ENCODE measurements at regions not wholly inside any gene's neighbourhood (a gene's known extent, or its start where the extent isn't known, plus 50 kb on each side); places are given as distances from the start of the nearest gene placed in this dataset.

- Histone ChIP-seq H3K9me3 (replicated peaks; ENCODE audit: control insufficient read depth, insufficient read depth, low read length) (no peaks in the 10 kb centered on the region), H3K4me2 (ENCODE audit: control insufficient read depth, insufficient read depth) (no peak overlapping the region), H3K79me2 (ENCODE audit: control insufficient read depth, insufficient read depth, low read length) (no peaks in the 10 kb centered on the region), H3K27me3 (replicated peaks in 1 of 2; ENCODE audit: control insufficient read depth in 2 of 2, insufficient read depth in 2 of 2, low read length in 1 of 2) (no peaks in the 10 kb centered on the region), H3K36me3 (ENCODE audit: control insufficient read depth in 2 of 2, insufficient read depth in 2 of 2, low read length in 1 of 2) (no peaks in the 10 kb centered on the region), H3K9ac (ENCODE audit: control insufficient read depth, insufficient read depth, low read length) (no peak overlapping the region), H3K4me3 (no peak overlapping the region), H2AFZ (ENCODE audit: control insufficient read depth, low read depth, low read length) (no peak overlapping the region), H3K27ac (ENCODE audit: control insufficient read depth, insufficient read depth) (no peak overlapping the region), H3K4me1 (ENCODE audit: control insufficient read depth, insufficient read depth, low read length) (no peaks in the 10 kb centered on the region), H4K20me1 (ENCODE audit: control insufficient read depth, insufficient read depth) (no peaks in the 10 kb centered on the region)
- intact Hi-C loops (cut with micrococcal nuclease; ENCODE audit: unreplicated experiment): no loop called here
- ChIA-PET CTCF (no interaction called here), RAD21 (ENCODE audit: unreplicated experiment) (no interaction called here), SMC1A (ENCODE audit: uncharacterized antibody, unreplicated experiment) (interaction anchor here (1.0 to 1.4 kb wide), 2 partner anchors 56 to 60 kb away, joined by 4 read pairs; no protein-coding TSS in a partner anchor), POLR2A (no interaction called here)
- no TSS peak for BruUV-seq (replicated peaks)
- ATAC-seq: no peak
- in situ Hi-C loops (cut with MboI): no loop called here
- no peak for FAIRE-seq
- DNase-seq (ENCODE audit: low read depth, low spot score): no peak
- no peak for TF ChIP-seq IRF3 (IDR thresholded peaks at IDR 0.05)
- TF ChIP-seq E2F4 (IDR thresholded peaks at IDR 0.05; ENCODE audit: low read depth, low read length): no peak
- TF ChIP-seq HDGF (IDR thresholded peaks at IDR 0.05): no peak
- TF ChIP-seq IRF4 (IDR thresholded peaks at IDR 0.05; ENCODE audit: low read depth, low read length): no peak
- TF ChIP-seq CBFB (IDR thresholded peaks at IDR 0.05; ENCODE audit: low read depth): no peak
- TF ChIP-seq BCL3 (IDR thresholded peaks at IDR 0.05; ENCODE audit: borderline replicate concordance, insufficient read depth, low read depth, low read length, poor library complexity, severe bottlenecking): no peak
- TF ChIP-seq ZBTB11 (CRISPR knock-in tag; IDR thresholded peaks at IDR 0.05): no peak
- WGBS (ENCODE audit: insufficient coverage, insufficient replicate concordance, low lambda C conversion rate, missing lambda C conversion rate): 60% methylated on average over 3 of the region's 3 CpGs
Observed at GRCh38 chr1:82165304-82165703, 364.6 kb downstream of the ADGRL2 start.
